Liver (tissue), 3 donors: ENCODE measurements at regions not wholly inside any gene's neighbourhood (a gene's known extent, or its start where the extent isn't known, plus 50 kb on each side); places are given as distances from the start of the nearest gene placed in this dataset.

ENCODE experiments used
- TAF1 ChIP-seq: conservative IDR thresholded peaks from 2 replicates; pipeline ENCODE4 v1.6.1; 2016; ENCODE audit warnings: antibody characterized with exemption, mild to moderate bottlenecking
- TF ChIP-seq, protein P1 (sequence below): fragments of 150-350 bp; IDR thresholded peaks from 2 replicates; pipeline ENCODE4 v1.5.1; 2017; ENCODE audit warnings: improper control_type of control experiment, low read depth, low read length; ENCODE audit not compliant: missing input control
- donor health status: healthy.
- donor health status: healthy.

DNA sequence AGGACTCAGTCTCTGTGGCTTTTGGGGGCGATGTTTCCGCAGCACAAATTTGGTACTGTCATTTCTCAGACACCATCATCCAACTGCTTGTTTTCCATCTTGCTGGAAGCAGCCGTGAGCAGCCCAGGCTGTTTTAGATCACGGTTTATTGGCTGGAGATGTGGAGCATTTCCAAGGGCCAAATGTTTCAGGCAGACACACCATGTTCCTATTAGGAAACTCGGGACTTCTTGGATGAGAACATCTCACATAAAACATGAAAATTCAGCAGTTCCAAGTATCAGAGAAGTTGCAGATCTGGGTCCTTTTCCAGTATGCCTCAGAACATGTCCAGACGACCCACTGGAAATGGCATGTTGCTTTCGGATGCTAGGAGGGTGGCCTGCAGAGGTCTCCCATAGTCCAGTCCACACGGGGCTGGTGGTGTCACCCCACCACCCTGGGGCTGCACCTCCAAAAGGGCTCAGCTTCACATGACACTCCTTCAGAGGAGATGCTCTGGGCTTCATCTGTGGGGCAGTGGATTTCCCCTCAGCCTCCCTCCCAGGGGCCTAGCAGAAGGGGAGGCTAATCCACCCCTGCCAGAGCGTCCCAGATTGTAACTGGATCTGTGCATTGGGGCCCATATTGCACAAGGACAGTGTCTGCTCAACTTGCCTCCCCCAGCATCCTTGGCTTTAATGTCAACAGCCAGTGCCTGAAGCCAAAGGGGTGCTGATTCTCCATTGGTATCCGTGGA lies 176.3 kb downstream of the SCP2D1 start:
- TF ChIP-seq, protein P1, sequence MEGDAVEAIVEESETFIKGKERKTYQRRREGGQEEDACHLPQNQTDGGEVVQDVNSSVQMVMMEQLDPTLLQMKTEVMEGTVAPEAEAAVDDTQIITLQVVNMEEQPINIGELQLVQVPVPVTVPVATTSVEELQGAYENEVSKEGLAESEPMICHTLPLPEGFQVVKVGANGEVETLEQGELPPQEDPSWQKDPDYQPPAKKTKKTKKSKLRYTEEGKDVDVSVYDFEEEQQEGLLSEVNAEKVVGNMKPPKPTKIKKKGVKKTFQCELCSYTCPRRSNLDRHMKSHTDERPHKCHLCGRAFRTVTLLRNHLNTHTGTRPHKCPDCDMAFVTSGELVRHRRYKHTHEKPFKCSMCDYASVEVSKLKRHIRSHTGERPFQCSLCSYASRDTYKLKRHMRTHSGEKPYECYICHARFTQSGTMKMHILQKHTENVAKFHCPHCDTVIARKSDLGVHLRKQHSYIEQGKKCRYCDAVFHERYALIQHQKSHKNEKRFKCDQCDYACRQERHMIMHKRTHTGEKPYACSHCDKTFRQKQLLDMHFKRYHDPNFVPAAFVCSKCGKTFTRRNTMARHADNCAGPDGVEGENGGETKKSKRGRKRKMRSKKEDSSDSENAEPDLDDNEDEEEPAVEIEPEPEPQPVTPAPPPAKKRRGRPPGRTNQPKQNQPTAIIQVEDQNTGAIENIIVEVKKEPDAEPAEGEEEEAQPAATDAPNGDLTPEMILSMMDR = no peak
- no peak for TF ChIP-seq TAF1
